HG02970 (cell line): ENCODE measurements at regions not wholly inside any gene's neighbourhood (a gene's known extent, or its start where the extent isn't known, plus 50 kb on each side); places are given as distances from the start of the nearest gene placed in this dataset.

Experiments used
- ATAC-seq: cut with Tn5 transposase; IDR thresholded peaks from one replicate; pipeline ENCODE4 v1.9.1; 2021; ENCODE audit warnings: mild to moderate bottlenecking, moderate library complexity, moderate number of reproducible peaks; ENCODE audit not compliant: unreplicated experiment, low FRiP score

DNA sequence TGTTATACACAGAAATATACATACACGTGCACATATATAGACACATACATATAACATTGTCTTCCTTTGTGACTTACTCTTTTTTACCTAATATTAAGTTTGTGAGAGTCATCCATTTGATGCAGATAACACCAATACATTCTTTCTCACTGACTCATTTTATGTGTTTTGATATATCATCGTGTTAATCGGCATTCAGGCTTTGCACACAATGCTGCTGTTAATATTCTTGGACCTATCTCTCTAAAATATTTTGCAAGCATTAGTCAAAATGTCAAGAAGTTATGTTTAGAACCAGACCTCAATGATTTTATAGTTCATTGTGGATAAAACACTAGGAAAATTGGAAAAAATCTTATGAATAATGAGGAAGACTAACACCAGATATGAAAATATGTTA is 441.1 kb downstream of the LRATD1 start:
- no peak for ATAC-seq

DNA sequence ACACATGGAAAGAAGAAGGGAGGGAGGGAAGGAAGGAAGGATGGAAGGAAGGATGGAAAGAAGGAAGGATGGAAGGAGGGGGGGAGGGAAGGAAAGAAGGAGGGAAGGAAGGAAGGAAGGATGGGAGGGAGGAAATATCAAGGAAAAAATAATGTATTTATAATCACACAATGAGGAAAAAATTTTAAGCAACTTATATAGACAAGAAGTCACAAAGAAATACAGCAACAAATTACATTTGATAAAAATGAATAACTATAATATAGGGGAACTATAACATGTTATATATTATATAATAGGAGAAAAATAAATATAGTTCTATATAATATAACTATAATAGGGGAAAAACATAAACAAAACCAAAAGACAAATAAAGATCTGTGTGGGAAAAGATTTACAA is 441.8 kb downstream of the LRATD1 start:
- ATAC-seq, result no peak

DNA sequence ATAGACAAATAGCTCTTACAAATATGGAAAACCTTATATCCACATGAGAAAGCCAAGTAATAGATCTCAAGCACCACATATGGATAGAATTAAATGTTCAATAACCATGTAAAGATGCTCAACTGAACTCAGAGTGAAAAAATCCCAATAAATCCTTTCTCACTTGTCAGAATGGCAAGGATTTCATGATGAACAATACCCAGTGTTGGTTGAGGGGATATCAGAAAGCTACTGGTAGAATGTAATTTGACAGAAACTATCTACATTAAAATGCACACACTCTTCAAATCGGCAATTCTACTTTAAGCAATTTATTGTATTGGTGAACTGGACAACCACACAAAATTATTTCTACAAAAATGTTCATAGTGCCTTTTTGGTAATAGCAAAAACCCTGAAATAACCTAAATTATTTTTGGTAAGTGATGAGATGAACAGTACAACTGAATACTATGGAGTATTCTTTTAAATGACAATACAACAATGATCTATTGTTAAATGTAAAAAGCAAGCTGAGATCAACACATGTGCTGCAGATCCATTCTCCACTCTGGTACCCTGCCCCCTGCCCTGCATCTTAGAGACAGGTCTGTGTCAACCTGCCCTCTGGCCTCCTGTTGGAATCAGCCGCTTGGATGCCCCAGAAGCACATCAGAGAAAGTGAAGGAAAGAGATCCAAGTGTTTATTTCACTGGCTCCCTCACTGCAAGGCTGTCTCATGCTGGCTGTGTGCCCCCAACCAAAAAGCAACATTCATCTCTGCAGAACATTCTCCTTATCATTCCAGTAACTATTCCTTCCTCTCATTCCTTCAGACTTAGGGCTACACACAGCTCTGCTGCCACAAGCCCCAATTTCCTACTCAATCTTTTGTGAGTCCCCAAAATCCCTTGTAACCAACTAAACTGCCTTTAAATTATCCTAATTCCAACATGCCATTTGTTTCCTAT is 442.5 kb downstream of the LRATD1 start:
- no peak for ATAC-seq

DNA sequence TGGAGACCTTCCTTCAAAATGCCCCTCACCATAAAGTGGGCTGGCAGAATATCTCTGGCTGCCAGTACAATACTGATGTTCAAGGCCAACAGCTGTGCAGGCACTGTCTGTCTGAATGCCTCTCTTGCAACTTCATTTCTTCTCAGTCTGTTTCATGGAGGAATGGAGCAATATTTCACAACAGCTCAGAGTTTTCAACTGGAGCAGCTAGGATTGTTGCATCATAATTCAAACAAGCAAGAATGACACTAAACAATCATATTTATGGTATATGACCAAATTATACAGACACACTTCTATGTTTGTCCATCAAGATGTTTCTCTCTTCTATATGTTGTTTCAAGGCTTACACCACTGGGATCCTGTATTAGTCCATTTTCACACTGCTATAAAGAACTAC is 444.2 kb downstream of the LRATD1 start:
- no peak for ATAC-seq

DNA sequence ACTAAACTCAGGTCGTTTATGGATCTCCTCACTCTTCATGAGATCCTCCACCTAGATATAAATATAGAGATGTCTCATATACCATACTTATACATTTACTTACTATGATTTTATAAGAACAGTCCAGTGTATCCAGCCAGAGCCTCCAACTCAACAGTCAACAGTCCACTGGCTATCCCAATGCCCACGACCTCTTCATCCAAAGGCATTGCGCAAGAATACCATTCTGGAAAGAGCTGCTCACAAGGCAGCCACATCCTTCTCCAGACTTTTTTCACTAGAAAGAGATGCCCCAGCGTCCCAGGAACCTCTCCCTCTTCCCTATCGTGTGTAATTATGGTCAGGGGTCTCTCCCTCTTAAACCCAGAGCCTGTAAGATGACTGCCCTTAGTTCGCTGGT is 448.8 kb downstream of the LRATD1 start:
- no peak for ATAC-seq

DNA sequence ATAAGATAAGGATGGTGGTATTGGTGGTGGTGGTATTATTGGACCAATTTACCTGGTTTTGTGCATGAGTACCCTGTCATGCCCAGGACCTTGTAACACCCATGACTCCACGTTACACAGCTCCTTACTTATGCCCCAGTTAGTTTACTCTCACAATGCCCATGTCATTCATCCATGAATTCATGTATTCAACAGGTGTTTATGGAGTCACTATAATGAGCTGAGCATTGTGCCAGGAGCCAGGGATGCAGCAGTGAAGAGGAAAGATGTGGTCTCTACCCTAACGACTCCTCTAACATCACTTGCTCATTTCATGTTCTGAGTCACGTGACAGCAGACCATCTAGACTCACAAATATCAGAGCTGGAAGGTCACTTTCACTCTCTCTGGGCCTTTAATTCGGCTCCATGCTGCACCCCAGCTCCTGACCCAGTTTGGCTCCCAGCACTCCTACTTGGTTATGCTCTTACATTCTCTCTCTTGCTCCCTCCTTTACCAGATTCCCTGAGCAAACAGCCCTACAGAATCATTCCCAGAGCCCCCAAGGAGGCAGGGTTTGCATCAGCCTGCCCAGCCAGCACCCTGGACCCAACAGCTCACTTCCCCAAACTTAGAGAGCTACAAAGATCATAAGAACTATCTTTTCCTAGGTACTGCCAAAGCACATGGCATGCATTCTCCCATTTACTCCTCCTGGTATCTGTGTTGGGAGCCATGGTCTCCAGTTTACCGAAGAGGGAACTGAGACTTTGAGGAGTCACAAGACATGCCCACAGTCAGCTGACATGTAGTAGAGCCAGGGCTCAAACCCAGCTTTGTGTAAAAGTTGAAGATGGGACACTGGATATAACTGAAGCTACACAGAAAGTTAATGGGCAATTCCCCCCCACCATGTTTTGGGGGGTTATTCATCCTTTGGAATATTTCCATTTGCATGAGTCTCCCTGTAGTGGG is 449.9 kb downstream of the LRATD1 start:
- no peak for ATAC-seq

DNA sequence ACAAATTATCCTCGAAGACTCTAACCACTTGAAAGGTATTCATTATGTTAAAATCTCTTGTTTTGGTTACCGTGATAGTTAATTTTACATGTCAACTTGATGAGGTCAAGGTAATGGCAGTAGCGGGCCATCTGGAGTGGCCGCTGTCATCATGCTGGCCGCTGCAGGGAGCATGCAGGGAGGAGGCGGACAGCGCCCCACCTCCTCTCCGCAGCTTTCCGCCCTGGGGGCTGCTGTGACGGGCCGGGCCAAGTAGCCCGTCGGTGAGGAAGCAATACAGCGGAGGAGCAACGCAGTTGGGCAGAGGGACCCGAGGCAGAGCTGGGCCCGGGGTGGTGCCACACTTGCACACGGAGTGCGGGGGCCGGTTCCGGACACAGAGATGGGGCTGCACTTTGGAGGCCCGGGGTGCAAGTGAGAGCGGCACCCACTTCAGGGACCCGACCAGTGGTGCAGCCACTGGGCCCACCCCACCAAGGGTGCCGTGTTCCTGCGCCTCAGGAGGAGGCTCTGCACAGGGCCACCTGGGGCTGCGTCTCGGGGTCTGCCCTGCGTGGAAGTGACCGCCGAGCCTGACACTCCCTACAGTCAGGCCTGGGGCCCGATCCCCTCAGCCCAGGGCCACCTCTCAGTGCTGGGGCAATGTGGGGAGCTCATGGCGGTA is 452.4 kb downstream of the LRATD1 start:
- ATAC-seq, result no peak

DNA sequence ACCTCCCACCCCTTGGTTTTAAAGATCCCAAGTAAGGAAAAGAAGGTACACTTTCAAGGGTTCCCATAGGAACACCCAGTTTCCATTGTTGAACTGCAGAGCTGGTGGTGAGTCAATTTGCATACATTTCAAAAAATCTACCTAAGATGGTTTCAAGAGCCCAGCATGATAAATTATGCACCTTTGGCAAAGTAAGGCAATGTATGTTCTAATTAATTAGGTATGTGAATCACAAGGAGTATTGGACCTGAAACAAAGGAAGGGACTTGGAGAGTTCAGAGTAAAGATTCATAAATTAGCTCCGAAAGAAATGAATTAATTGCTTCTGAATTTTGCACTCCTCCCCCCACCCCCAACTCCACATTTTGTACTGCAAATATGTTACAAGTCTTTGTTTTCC is 459.7 kb downstream of the LRATD1 start:
- ATAC-seq, result no peak

DNA sequence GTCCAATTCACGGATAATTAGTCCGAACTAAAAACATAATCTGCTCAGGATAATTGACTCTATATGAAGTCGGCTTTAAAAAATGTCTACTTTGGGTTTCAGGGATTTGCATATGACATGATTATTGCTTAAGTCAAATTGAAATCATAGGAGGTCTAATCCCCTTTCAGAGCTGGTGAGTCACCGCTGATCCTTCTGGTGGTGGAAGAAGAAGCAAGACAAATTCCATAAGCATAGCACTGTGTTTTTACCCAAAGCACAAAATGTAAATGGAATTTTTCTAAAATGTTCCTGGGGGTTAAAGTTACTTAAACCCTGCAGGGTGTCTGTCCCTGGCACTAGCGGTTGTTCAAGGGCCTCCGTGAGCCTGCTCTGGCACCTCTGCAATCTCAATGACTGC is 460.2 kb downstream of the LRATD1 start:
- ATAC-seq, result no peak

DNA sequence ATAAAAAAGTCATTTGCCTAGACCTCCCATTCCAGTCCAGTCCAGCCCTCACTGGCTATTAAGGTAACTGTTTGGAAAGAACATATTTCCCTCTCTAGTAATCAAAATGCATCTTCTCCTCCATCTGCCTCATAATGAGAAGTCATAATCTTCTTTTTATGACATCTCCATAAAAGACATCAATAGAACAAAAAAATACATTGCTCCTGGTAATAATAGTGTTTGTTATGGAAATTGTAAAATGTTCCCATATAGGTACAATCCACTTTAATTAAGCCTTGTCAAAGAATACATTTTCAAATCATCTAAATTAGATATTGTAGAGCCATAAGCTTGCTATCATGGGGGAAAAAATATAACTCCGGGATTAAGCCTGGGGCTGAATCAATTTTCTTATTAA is 461.6 kb downstream of the LRATD1 start:
- no peak for ATAC-seq

DNA sequence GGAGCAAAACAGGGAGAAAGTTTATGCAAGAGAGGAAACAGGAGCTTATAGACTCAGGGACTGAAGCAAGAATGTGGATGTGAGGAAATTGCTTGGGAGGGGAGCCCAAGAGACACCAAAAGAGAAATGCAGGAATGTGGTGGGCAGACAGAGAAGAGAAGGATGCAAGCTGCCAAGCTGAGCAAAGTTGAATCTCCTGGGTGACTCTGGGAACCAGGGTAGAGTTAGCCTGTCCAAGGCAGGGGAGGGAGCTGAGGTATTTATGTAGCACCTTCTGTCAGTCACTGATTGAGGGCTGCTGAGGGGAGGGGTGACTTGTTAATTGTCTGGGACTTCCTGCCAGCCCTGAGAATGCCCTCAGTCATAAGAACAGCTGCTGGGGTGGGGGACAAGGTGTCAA is 464.3 kb downstream of the NBAS start:
- ATAC-seq, result no peak

DNA sequence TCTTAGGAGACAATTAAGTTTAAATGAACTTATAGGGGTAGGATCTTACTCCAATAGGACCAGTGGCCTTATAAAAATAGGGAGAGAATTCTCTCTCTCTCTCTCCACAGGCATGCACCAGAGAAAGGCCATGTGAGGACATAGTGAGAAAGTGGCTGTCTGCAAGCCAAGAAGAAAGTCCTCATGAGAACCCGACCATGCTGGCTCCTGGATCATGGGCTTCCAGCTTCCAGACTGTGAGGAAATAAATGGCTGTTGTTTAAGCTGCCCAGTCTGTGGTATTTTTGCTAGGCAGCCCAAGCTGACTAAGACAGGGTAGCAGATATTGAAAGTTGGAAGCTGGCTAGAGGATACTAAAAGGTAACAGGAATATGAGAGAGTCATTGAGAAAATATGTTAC is 454.0 kb downstream of the NBAS start:
- ATAC-seq, result no peak

DNA sequence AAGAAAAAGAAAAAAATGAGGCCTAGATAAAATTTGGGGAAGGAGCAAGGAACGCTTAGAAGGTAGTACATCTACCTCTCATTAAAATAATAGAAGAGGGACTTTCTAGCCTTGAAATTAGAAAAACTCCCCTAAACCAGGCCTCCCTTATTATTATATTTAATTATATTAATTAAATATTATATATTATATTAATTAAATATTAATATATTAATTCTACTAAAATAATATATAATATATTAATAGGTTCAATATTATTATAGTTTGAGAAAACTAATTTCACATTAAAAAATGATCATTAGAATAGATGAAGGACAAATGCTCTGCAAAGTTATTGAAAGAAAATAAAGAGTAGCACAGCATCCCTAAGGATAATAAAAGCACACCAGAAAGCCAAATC is 449.4 kb downstream of the NBAS start:
- no peak for ATAC-seq

DNA sequence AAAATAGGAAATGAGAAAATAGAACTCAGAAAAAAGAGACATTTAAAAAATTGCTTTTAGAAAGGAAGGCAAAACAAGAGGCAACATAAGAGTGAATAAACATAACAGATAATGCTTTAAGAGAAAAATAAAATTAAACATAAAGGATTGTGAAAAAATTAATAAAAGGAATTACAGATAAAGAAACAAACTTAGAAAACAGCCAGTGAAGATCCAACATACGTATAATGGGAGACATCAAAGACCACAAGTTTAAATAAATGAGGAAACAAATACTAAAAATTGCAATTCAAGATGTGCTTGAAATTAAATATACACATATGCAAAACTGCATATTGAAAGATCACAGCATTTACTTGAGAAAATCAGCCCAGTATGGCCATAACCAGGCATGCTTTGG is 448.9 kb downstream of the NBAS start:
- no peak for ATAC-seq

DNA sequence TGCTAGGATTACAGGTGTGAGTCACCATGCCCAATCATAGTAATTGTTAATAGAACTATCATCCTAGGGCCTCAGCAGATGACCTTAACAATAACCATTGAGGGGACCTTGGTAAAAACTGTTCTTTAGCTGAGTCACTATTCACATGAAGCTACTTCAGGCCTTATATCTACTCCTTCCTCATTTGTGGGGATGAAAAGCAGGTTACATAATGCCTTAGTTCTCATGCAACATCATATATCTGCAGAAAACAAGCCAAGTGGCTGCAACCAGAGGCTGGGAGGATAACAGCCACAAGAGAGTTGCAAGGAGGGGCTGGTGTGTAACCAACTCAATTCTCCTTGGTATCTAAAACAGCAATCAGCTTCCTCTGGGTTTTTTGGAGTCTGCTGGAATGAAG is 445.4 kb downstream of the NBAS start:
- ATAC-seq, result no peak

DNA sequence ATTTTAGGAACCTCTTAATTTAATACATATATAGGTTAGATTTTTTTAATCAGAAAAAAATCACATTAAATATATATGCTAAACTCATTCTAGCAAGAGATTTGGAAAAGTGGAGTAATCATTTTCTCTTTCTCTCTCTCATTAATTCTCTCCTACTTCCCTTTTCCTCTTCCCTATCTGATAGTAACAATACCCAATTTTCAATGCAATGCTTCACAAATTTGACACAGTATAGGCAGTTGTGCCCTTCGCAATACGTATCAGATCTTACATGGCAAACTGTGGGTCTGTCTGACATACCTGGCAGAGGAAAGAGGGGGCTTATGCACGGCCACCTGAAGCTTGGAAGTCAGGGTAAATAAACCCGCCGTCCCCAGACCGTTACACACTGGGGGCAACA is 444.3 kb downstream of the NBAS start:
- no peak for ATAC-seq
